ENCODE measurements at regions not wholly inside any gene's neighbourhood (a gene's known extent, or its start where the extent isn't known, plus 50 kb on each side); places are given as distances from the start of the nearest gene placed in this dataset.

DNA sequence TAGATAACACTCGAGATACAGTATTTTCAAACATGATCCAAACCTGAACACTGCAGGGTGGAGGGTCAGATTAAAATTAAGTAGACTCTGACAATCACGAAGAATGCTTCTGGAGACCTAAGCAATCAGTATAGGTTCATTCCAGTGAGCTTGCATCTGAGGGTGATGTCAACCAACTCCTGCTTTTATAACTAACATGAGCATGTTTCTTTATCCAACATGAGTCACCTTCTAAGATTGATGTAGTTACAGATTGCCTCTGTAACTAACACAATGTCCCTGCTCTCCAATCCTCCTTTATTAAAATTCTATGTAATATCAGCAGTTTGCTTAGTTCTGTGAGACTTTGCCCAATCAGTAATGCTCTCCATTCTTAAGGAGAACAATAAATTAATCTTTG, 225.7 kb downstream of the ARL6IP6 start:
- H3K4me2 ChIP-seq (ENCODE audit: extremely low read depth, insufficient read depth, low read length): no peak overlapping the region
- TF ChIP-seq, protein P1, sequence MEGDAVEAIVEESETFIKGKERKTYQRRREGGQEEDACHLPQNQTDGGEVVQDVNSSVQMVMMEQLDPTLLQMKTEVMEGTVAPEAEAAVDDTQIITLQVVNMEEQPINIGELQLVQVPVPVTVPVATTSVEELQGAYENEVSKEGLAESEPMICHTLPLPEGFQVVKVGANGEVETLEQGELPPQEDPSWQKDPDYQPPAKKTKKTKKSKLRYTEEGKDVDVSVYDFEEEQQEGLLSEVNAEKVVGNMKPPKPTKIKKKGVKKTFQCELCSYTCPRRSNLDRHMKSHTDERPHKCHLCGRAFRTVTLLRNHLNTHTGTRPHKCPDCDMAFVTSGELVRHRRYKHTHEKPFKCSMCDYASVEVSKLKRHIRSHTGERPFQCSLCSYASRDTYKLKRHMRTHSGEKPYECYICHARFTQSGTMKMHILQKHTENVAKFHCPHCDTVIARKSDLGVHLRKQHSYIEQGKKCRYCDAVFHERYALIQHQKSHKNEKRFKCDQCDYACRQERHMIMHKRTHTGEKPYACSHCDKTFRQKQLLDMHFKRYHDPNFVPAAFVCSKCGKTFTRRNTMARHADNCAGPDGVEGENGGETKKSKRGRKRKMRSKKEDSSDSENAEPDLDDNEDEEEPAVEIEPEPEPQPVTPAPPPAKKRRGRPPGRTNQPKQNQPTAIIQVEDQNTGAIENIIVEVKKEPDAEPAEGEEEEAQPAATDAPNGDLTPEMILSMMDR (conservative IDR thresholded peaks at IDR 0.05 in 1 of 2, IDR thresholded peaks at IDR 0.05 in 1 of 2; ENCODE audit: low read depth in 1 of 2, low read length in 2 of 2): no peak
- no peak for TF ChIP-seq EZH2 (IDR thresholded peaks at IDR 0.05; ENCODE audit: low read length, missing control alignments)

DNA sequence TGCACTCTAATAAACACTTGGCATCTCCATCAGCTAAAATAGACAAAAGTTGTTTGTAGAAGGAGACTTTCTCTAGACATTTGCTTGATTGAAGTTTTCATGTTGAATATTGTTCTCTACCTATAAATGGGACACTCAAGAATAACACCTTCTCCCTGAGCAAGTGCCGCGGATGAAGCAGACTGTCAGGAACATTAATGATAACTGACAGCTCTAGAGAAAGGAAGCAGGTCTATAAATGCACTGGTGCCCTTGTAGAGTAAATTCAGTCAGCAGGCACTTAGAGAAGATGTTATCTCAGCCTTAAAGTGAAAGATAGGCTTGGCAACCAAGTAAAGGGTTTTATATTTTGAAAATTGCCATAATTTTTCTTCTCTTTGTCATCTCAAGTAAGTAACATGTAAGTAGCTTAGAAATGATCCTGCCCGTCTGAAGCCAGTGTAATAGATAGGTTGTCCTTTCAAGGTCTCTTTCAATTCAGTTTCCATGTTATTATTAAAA, 224.6 kb downstream of the ARL6IP6 start:
- H3K27me3 ChIP-seq (ENCODE audit: control insufficient read depth, insufficient read depth, low read length): no peaks in the 10 kb centered on the region
- DNase-seq (ENCODE audit: low read depth in 2 of 2): no peak
- TF ChIP-seq, protein P1 (conservative IDR thresholded peaks at IDR 0.05 in 1 of 2, IDR thresholded peaks at IDR 0.05 in 1 of 2; ENCODE audit: low read depth in 1 of 2, low read length in 2 of 2): no peak
- TF ChIP-seq EZH2 (IDR thresholded peaks at IDR 0.05; ENCODE audit: low read length, missing control alignments): no peak
- no peaks in the 10 kb centered on the region for H3K4me1 ChIP-seq (ENCODE audit: control insufficient read depth, extremely low read depth, insufficient read depth, low read length)
- no peak overlapping the region for H3K27ac ChIP-seq (ENCODE audit: insufficient read depth, low read length)
- H3K79me2 ChIP-seq (ENCODE audit: control insufficient read depth, insufficient read depth, low read length): no peaks in the 10 kb centered on the region
- H3K9me3 ChIP-seq (ENCODE audit: control insufficient read depth, insufficient read depth, low read depth, low read length): no peaks in the 10 kb centered on the region
- no peaks in the 10 kb centered on the region for H3K36me3 ChIP-seq (ENCODE audit: control insufficient read depth, insufficient read depth, low read length)
- no peak overlapping the region for H2AFZ ChIP-seq (ENCODE audit: low read length)
- H3K9ac ChIP-seq (ENCODE audit: insufficient read depth, low read length): no peak overlapping the region
- H3K4me2 ChIP-seq (ENCODE audit: extremely low read depth, insufficient read depth, low read length): no peak overlapping the region
- H3K4me3 ChIP-seq (replicated peaks in 1 of 4; ENCODE audit: control extremely low read depth in 1 of 4, insufficient read depth in 1 of 4, low read depth in 3 of 4, low read length in 4 of 4): no peak overlapping the region
- H4K20me1 ChIP-seq (ENCODE audit: control insufficient read depth, extremely low read depth, insufficient read depth, low read length): no peaks in the 10 kb centered on the region

More for the DNA sequence above, 225.7 kb downstream of the ARL6IP6 start:
- no peaks in the 10 kb centered on the region for H3K36me3 ChIP-seq (ENCODE audit: control insufficient read depth, insufficient read depth, low read length)
- no peak for DNase-seq (ENCODE audit: low read depth in 2 of 2)
- H3K4me1 ChIP-seq (ENCODE audit: control insufficient read depth, extremely low read depth, insufficient read depth, low read length): no peaks in the 10 kb centered on the region
- H4K20me1 ChIP-seq (ENCODE audit: control insufficient read depth, extremely low read depth, insufficient read depth, low read length): no peaks in the 10 kb centered on the region
- H3K27me3 ChIP-seq (ENCODE audit: control insufficient read depth, insufficient read depth, low read length): no peaks in the 10 kb centered on the region
- no peaks in the 10 kb centered on the region for H3K79me2 ChIP-seq (ENCODE audit: control insufficient read depth, insufficient read depth, low read length)
- no peak overlapping the region for H3K4me3 ChIP-seq (replicated peaks in 1 of 4; ENCODE audit: control extremely low read depth in 1 of 4, insufficient read depth in 1 of 4, low read depth in 3 of 4, low read length in 4 of 4)
- H3K9me3 ChIP-seq (ENCODE audit: control insufficient read depth, insufficient read depth, low read depth, low read length): no peaks in the 10 kb centered on the region
- H3K27ac ChIP-seq (ENCODE audit: insufficient read depth, low read length): no peak overlapping the region
- no peak overlapping the region for H2AFZ ChIP-seq (ENCODE audit: low read length)
- no peak overlapping the region for H3K9ac ChIP-seq (ENCODE audit: insufficient read depth, low read length)

DNA sequence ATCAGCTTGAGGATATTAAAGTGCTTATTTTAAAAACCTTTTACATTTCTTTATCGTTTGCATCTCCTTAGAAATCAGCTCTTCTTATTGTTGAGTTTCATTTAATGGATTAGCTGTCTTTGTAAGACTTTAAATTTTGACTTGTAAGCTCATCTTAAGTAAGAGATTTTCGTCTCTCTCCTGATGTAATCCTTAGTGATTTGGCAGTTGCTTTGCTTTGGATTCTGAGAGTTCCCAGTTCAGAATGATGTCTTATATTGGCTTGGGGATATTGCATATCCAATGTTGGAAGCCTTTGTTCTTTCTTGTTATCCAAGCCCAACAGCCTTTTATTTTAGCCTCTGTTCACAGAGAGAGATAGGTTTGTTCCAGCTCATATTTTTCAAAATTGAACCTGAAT, 212.1 kb downstream of the ARL6IP6 start:
- TF ChIP-seq EZH2 (IDR thresholded peaks at IDR 0.05; ENCODE audit: low read length, missing control alignments): no peak
- TF ChIP-seq, protein P1 (conservative IDR thresholded peaks at IDR 0.05 in 1 of 2, IDR thresholded peaks at IDR 0.05 in 1 of 2; ENCODE audit: low read depth in 1 of 2, low read length in 2 of 2): no peak
- H3K27ac ChIP-seq (ENCODE audit: insufficient read depth, low read length): no peak overlapping the region
- no peak for DNase-seq (ENCODE audit: low read depth in 2 of 2)
- no peak overlapping the region for H3K9ac ChIP-seq (ENCODE audit: insufficient read depth, low read length)
- H3K27me3 ChIP-seq (ENCODE audit: control insufficient read depth, insufficient read depth, low read length): no peaks in the 10 kb centered on the region
- no peaks in the 10 kb centered on the region for H3K79me2 ChIP-seq (ENCODE audit: control insufficient read depth, insufficient read depth, low read length)
- H3K36me3 ChIP-seq (ENCODE audit: control insufficient read depth, insufficient read depth, low read length): no peaks in the 10 kb centered on the region
- H4K20me1 ChIP-seq (ENCODE audit: control insufficient read depth, extremely low read depth, insufficient read depth, low read length): no peaks in the 10 kb centered on the region
- H3K4me2 ChIP-seq (ENCODE audit: extremely low read depth, insufficient read depth, low read length): no peak overlapping the region
- H3K9me3 ChIP-seq (ENCODE audit: control insufficient read depth, insufficient read depth, low read depth, low read length): no peaks in the 10 kb centered on the region
- H3K4me1 ChIP-seq (ENCODE audit: control insufficient read depth, extremely low read depth, insufficient read depth, low read length): no peaks in the 10 kb centered on the region
- H2AFZ ChIP-seq (ENCODE audit: low read length): no peak overlapping the region
- no peak overlapping the region for H3K4me3 ChIP-seq (replicated peaks in 1 of 4; ENCODE audit: control extremely low read depth in 1 of 4, insufficient read depth in 1 of 4, low read depth in 3 of 4, low read length in 4 of 4)

Data from fibroblast of lung (primary cell).